ENCODE measurements at regions not wholly inside any gene's neighbourhood (a gene's known extent, or its start where the extent isn't known, plus 50 kb on each side); places are given as distances from the start of the nearest gene placed in this dataset.
"Not testable (repeated sequence)": the region's sequence is repeated elsewhere in the genome, so short reads cannot be mapped to it uniquely, and the experiment has no call there.

GRCh38 chr2:65574993-65575392 lies 142.6 kb upstream of the SPRED2 start:
- POLR2A ChIA-PET (ENCODE audit: low non-redundant PET), result no interaction called here
- TF ChIP-seq EZH2 (IDR thresholded peaks at IDR 0.05; ENCODE audit: borderline replicate concordance, low read depth, low read length, poor library complexity, severe bottlenecking) (no peak), CTCF (conservative IDR thresholded peaks at IDR 0.05; ENCODE audit: low read depth, low read length) (no peak)
- no peak for DNase-seq (ENCODE audit: low spot score)
- Histone ChIP-seq H3K9me3 (ENCODE audit: low read depth, low read length, poor library complexity, severe bottlenecking) (no peaks in the 10 kb centered on the region), H3K4me1 (ENCODE audit: insufficient read depth, low read length, poor library complexity, severe bottlenecking) (peaks cover 16% of the 10 kb centered on the region), H3K36me3 (ENCODE audit: insufficient read depth, low read length, poor library complexity, severe bottlenecking) (no peaks in the 10 kb centered on the region), H3K27ac (ENCODE audit: low read depth, low read length, poor library complexity, severe bottlenecking) (no peak overlapping the region), H3K4me3 (ENCODE audit: low read depth, low read length, poor library complexity, severe bottlenecking) (no peak overlapping the region), H3K27me3 (replicated peaks; ENCODE audit: insufficient read depth, low read depth, low read length, poor library complexity) (no peaks in the 10 kb centered on the region)
- intact Hi-C loops (cut with micrococcal nuclease; ENCODE audit: unreplicated experiment), result loop anchor here (5.0 to 10.0 kb wide), 4 partner anchors 583 to 1240 kb away; no protein-coding TSS in a partner anchor
- CTCF ChIA-PET, result no interaction called here
- no TSS peak for BruUV-seq (replicated peaks)

GRCh38 chr2:65568656-65569440 lies 136.4 kb upstream of the SPRED2 start:
- DNase-seq (ENCODE audit: low spot score); H3K36me3 ChIP-seq (ENCODE audit: insufficient read depth, low read length, poor library complexity, severe bottlenecking); H3K27me3 ChIP-seq (replicated peaks; ENCODE audit: insufficient read depth, low read depth, low read length, poor library complexity); H3K4me3 ChIP-seq (ENCODE audit: low read depth, low read length, poor library complexity, severe bottlenecking); H3K27ac ChIP-seq (ENCODE audit: low read depth, low read length, poor library complexity, severe bottlenecking); POLR2A ChIA-PET (ENCODE audit: low non-redundant PET); BruUV-seq (replicated peaks); H3K9me3 ChIP-seq (ENCODE audit: low read depth, low read length, poor library complexity, severe bottlenecking); CTCF ChIA-PET; intact Hi-C loops (cut with micrococcal nuclease; ENCODE audit: unreplicated experiment): not testable (repeated sequence)
- H3K4me1 ChIP-seq (ENCODE audit: insufficient read depth, low read length, poor library complexity, severe bottlenecking), result peaks cover 20% of the 10 kb centered on the region

GRCh38 chr2:65566617-65567016 lies 134.2 kb upstream of the SPRED2 start:
- no TSS peak for BruUV-seq (replicated peaks)
- intact Hi-C loops (cut with micrococcal nuclease; ENCODE audit: unreplicated experiment), result no loop called here
- CTCF ChIA-PET, result interaction anchor here (1.2 kb wide), 1 partner anchor 301 kb away, joined by 7 read pairs; no protein-coding TSS in a partner anchor

More at GRCh38 chr2:65566617-65567016, 134.2 kb upstream of the SPRED2 start:
- Histone ChIP-seq H3K9me3 (ENCODE audit: low read depth, low read length, poor library complexity, severe bottlenecking) (no peaks in the 10 kb centered on the region), H3K36me3 (ENCODE audit: insufficient read depth, low read length, poor library complexity, severe bottlenecking) (no peaks in the 10 kb centered on the region), H3K27ac (ENCODE audit: low read depth, low read length, poor library complexity, severe bottlenecking) (peak overlapping the region; percentile 7), H3K4me3 (ENCODE audit: low read depth, low read length, poor library complexity, severe bottlenecking) (peak overlapping the region; percentile 20), H3K27me3 (replicated peaks; ENCODE audit: insufficient read depth, low read depth, low read length, poor library complexity) (no peaks in the 10 kb centered on the region), H3K4me1 (ENCODE audit: insufficient read depth, low read length, poor library complexity, severe bottlenecking) (peaks cover 20% of the 10 kb centered on the region)
- TF ChIP-seq CTCF (conservative IDR thresholded peaks at IDR 0.05; ENCODE audit: low read depth, low read length) (no peak), EZH2 (IDR thresholded peaks at IDR 0.05; ENCODE audit: borderline replicate concordance, low read depth, low read length, poor library complexity, severe bottlenecking) (no peak)
- POLR2A ChIA-PET (ENCODE audit: low non-redundant PET), result no interaction called here
- DNase-seq (ENCODE audit: low spot score), result peak; percentile 81
